K562 (cell line): ENCODE measurements at regions not wholly inside any gene's neighbourhood (a gene's known extent, or its start where the extent isn't known, plus 50 kb on each side); places are given as distances from the start of the nearest gene placed in this dataset.

Source experiments
- RCOR1 ChIP-seq, 2 experiments: IDR thresholded peaks; 2 replicates each; pipeline ENCODE4 v1.6.1; 2012; ENCODE audit warnings: low read depth in 2 of 2, low read length in 2 of 2, borderline replicate concordance in 1 of 2, improper control_type of control experiment in 1 of 2
- ZNF197 ChIP-seq: fragments of 200-800 bp; sonication (Bioruptor generic); IDR thresholded peaks from 2 replicates; pipeline ENCODE4 v1.6.1; 2016; ENCODE audit warnings: low read depth, missing genetic modification characterization, missing compliant biosample characterization

DNA sequence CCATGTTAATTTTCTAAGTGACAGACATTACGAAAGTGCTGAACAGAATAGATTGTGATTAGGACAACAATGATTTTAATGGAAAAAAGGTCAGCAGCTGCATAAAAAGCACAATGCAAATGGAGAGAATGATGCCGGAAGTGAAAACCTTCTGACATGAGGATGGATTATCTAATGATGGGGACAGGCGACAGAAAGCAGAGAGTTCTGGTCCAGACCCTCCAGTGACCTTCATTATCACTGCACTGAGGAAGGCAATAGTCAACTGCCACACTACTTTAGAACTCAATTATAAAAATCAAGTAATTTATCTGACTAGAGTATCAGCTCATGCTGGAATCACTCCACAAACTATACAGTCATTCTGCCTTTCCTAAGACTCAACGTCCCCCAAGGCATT is 746.1 kb upstream of the EPHA5 start:
- TF ChIP-seq RCOR1 (IDR thresholded peaks at IDR 0.05; ENCODE audit: borderline replicate concordance in 1 of 2, low read depth in 2 of 2, low read length in 2 of 2): no peak
- no peak for TF ChIP-seq ZNF197 (CRISPR knock-in tag)
